Stimulated activated naive CD8-positive, alpha-beta T cell treated with anti-CD3 and anti-CD28 coated beads, Interleukin-15, Interleukin-2, amounts not matched to agents 100 U/mL and 50 U/mL, for 24 hours (primary cell): ENCODE measurements at regions not wholly inside any gene's neighbourhood (a gene's known extent, or its start where the extent isn't known, plus 50 kb on each side); places are given as distances from the start of the nearest gene placed in this dataset.
"Not testable (repeated sequence)": the region's sequence is repeated elsewhere in the genome, so short reads cannot be mapped to it uniquely, and the experiment has no call there.

ENCODE experiments used
- ATAC-seq: fragments of 150-1000 bp; cut with Tn5 transposase; one replicate; pipeline ENCODE4 v1.10.0; 2021
- DNase-seq: peaks from one replicate; pipeline ENCODE4 v3.0.0; 2021

DNA sequence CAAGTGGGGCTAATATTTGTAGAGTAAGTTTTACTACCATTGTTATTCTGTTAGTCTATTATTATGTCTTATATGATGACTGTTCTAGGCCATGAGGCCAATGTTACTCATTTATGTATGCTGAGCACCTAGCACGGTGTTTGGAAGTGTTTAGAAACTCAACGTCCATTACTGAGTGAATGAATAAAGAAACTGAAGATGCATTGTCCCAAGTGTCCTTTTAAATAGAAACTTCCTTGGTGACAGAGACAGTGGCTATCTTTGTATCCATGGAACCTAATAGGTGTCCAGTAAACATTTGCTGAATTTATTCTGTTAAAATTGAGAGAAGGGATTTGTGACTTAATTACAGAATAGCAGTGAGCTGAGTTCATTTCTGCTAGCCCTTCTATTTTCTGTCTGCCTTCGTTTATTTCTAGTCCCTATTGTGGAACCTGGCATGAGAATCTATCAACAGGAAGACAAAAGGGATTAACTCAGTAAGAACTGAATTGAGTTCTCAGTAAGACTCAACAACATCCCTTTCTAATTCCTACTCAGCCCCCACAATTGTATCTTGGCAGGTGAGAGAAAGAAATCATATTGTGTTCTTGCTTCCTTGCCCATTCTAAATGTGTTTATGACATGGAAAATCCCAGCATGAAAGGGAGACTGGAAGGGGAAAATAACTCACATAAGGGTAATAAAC is 246.6 kb upstream of the LRRC3B start:
- ATAC-seq, result no peak
- DNase-seq, result no peak

DNA sequence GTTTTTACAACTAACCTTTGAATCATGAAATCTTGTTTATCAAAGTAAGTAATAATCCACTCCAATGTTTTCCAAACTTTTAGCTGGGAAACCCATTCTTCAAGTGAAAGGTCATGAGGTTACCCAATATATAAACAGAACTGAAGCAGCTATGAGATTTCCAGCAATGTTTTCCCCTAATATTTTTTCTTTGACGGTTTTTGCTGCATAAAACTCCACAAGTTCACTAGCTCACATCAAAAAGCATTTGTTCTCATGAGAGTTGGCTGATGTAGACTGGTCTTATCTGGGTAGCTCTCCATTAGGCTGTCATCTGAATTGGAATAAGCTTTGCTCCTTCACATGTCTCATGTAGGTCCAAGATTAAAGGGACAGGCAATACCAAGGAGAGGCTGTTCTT is 241.2 kb upstream of the LRRC3B start:
- no peak for DNase-seq
- no peak for ATAC-seq

GRCh38 chr3:26406636-26407035 is 215.9 kb upstream of the LRRC3B start:
- DNase-seq (no peak), ATAC-seq (no peak)

- no peak for DNase-seq
- no peak for ATAC-seq
These were observed 204.0 kb upstream of the LRRC3B start for GRCh38 chr3:26418553-26418952.

DNA sequence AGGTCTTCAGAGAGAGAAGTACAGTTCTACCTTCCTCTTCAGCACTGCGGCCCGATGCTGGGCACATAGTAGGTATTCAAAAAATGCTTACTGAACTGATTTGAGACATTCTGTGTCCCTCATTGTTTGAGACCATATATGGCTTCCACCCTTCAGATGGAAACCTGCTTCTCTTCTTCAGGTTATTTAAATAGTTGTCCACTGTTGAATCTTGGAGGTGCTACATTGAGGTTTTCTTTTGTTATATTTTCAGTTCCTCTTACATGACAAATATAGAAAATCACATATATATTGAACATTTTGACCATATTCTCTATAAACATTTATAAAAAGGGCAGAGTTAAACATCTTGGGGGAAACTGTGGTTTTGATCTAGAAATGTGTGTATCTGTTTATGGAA is 200.2 kb upstream of the LRRC3B start:
- DNase-seq (no peak), ATAC-seq (no peak)

GRCh38 chr3:26425076-26425475 is 197.5 kb upstream of the LRRC3B start:
- no peak for DNase-seq

DNA sequence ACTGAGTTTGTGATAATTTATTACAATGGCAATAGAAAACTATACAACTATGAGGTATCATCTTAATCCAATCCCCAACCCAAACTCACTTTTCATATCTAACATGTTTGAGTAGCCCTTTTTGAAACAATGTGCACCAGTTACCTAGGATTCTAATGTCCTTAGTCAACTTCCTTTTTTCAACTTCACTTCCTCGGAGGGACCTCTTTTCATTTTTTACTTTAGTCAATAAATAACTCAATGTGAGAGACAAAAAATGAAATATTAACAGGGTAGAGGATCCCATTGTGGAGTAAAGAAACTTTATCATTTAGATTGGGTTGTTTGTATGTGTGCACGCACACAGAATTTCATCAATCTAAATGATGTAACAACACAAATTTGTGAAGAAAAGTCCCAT is 193.6 kb upstream of the LRRC3B start:
- DNase-seq, result no peak
- ATAC-seq, result no peak

More at GRCh38 chr3:26425076-26425475, 197.5 kb upstream of the LRRC3B start:
- no peak for ATAC-seq

DNA sequence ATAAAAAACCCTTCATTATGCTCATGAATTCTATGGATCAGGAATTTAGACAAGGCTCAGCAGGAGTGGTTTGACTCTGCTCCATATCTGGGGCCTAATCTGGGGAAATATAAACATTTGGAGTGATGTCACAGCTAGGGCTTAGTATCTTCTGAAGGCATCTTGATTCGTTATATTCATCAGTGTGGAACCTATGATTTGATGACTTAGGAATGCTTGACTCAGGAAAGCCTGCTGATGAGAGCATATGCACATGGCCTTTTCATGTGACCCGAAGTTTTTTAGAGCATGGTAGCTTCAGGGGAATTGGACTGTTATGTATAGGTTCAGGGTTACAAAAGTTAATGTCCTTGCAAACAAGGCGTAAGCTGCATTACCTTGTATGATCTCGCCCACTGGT is 184.9 kb upstream of the LRRC3B start:
- ATAC-seq, result no peak
- DNase-seq, result no peak

GRCh38 chr3:26438325-26438940 is 184.1 kb upstream of the LRRC3B start:
- DNase-seq, result no peak

DNA sequence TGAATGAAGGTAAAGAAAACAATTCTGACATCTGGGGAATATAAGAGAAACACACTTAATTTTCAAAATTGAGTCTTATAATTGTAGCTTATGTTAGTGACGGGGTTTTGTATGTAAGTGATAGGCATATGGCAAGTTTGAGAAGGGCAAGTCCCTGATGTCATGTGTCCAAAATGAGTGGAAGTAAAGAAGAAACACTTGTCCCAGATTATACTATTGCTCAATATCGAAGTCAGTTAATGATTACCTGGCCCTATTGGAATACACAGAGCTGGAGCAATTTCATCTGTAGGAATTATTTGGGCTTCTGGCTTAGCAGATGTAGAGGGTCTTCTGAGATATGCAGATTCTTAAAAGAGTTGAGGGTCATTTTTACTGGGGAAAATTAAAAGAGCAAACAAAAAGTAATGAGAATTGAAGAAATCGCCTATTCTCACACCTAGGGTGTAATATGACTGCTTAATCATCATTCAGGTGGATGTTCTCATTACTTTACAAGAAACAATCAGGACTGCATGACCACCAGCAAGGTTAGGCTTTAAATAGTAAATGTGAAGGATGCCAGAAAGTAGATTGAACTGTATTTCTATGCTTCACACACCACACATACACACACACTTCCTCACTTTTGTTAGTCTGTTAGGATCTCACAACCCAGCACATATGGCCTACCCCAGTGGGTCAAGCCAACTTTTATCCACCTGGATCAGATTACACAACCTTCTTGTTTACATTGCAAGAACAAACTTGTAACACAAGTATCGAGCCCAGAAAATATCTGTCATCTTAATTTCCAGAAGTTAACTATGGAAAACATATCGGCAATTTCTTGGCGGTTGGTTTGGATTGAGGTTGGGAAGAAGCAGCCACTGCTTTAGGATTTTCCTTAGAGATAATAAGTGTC is 183.3 kb upstream of the LRRC3B start:
- no peak for DNase-seq
- ATAC-seq, result no peak

More at GRCh38 chr3:26438325-26438940, 184.1 kb upstream of the LRRC3B start:
- ATAC-seq, result no peak

GRCh38 chr3:26449996-26450395 is 172.6 kb upstream of the LRRC3B start:
- DNase-seq (no peak), ATAC-seq (no peak)

- no peak for ATAC-seq
These were observed 170.2 kb upstream of the LRRC3B start for GRCh38 chr3:26452363-26452762.

DNA sequence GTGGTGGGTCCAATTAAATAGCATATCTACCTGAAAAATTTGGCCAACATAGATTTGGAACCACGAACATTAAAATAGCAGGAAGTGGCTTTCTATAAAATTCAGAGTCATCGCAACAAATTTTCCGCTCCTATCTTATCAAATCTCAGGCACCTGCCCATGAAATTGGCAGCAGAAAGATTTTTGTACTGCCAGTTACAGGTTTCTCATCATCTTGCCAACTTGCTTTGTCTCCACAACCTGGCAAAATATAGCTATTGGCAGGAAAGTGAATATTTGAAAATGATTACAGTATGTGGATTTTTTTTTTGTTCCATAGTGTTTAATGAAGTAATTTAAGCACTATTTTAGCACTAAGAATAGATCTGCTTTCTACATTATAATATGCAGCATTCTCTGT is 161.6 kb upstream of the LRRC3B start:
- DNase-seq, result no peak
- ATAC-seq, result no peak

More at GRCh38 chr3:26452363-26452762, 170.2 kb upstream of the LRRC3B start:
- DNase-seq, result no peak

DNA sequence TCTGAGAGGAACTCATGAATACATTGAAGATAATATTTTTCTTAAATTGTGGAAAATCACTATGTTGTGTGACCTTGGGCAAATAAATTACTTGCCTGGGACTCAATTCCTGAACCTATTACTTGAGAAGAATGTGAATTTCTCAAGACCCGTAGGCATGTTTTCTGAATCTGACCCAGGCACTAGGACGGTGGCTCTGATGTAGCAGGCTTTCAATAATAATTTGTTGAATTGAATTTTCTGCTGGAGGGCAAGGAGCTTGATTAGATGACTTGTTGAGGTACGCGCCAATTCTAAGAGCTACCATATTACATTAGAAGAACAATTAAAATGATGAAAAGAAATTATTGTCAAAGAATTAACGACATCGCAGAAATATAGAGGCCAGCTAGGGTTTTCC is 150.2 kb upstream of the LRRC3B start:
- ATAC-seq, result no peak

GRCh38 chr3:26474706-26475105 is 147.9 kb upstream of the LRRC3B start:
- ATAC-seq, result no peak
- DNase-seq, result no peak

More for the DNA sequence above, 150.2 kb upstream of the LRRC3B start:
- DNase-seq, result no peak

GRCh38 chr3:26480377-26480776 is 142.2 kb upstream of the LRRC3B start:
- DNase-seq, result no peak
- ATAC-seq, result no peak

GRCh38 chr3:26484140-26484539 is 138.4 kb upstream of the LRRC3B start:
- no peak for ATAC-seq
- DNase-seq, result no peak

DNA sequence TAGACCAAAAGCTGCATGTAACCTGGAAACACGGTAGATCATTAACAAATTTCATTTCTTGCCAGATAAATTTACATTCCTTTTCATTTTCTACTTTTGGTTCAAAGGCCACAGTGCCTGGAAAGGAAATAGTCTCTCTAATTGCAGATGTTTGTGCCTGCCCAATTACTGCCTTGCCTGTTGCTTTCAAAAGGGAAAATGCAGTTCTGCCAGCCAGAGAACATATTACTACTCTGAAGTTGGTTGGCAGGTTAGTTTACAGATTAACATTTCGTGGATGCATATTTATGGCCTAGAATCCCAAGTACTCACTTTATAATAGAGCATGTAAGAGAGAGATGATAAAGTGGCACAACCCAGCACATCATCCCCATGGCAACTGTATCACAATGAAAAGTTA is 124.3 kb upstream of the LRRC3B start:
- DNase-seq (no peak), ATAC-seq (no peak)

GRCh38 chr3:26505399-26505798 is 117.2 kb upstream of the LRRC3B start:
- DNase-seq, result no peak
- no peak for ATAC-seq

DNA sequence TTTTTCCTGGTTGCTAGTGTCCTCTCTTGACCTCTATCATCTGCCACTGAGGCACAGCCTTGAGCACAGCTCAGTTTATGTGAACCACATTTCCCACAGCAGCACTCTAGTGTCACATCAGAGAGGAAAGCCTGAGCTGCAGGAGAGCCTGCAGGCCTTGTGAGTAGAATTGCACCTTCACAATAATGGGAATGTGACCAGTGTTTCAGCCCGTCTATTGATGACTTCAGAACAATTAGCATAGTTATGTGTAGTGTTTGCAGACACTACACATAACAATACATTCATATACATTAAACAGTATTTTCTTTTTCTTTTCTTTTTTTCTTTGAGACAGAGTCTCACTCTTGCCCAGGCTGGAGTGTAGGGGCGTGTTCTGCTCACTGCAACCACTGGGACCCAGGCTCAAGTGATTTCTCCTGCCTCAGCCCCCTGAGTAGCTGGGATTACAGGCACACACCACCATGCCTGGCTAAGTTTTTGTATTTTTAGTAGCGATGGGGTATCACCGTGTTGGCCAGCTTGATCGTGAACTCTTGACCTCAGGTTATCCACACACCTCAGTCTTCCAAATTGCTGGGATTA is 108.0 kb upstream of the LRRC3B start:
- DNase-seq, ATAC-seq: not testable (repeated sequence)

GRCh38 chr3:26515351-26515750 is 107.2 kb upstream of the LRRC3B start:
- DNase-seq (no peak), ATAC-seq (no peak)

DNA sequence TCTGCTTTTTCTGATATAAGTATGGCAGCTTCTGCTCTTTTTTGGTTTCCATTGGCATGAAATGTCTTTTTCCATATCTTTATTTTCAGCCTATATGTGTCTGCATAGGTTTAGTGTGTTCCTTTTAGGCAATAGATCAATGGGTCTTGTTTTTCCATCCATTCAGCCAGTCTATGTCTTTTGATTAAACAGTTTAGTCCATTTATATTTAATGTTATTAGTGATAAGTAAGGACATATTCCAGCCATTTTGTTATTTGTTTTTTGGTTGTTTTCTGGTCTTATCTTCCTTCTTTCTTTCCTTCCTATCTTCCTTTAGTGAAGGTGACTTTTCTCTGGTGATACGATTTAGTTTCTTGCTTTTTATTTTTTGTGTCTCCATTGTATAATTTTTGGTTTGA is 101.3 kb upstream of the LRRC3B start:
- no peak for DNase-seq
- ATAC-seq, result no peak

DNA sequence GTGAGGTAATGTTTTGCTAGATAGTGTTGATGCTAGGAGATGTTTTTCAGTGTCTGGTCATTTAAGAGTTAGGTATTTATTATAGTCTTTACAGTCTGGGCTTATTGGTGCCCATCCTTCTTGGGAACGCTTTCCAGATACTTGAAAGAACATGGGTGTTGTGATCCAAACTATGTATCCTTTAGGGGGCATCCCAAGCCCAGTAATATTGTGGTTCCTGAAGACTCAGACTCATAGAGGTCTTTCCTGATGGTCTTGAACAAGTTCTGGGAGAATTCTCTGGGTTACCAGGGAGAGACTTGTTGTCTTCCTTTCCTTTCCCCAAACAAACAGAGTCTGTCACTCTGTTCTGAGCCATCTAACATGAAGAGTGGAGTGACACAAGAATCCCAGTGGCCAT is 99.7 kb upstream of the LRRC3B start:
- no peak for ATAC-seq
- no peak for DNase-seq
